GM21528 (cell line): ENCODE measurements at regions not wholly inside any gene's neighbourhood (a gene's known extent, or its start where the extent isn't known, plus 50 kb on each side); places are given as distances from the start of the nearest gene placed in this dataset.

Experiments
- ATAC-seq: cut with Tn5 transposase; IDR thresholded peaks from one replicate; pipeline ENCODE4 v1.9.1; 2021; ENCODE audit warnings: mild to moderate bottlenecking, moderate library complexity; ENCODE audit not compliant: unreplicated experiment, low FRiP score

- ATAC-seq = no peak
Observed at GRCh38 chr17:63232565-63233310, 213.4 kb downstream of the CYB561 start.

GRCh38 chr17:63240106-63240505 lies 206.0 kb downstream of the CYB561 start:
- no peak for ATAC-seq

- ATAC-seq = no peak
Observed at GRCh38 chr17:63246344-63246743, 199.8 kb downstream of the CYB561 start.

GRCh38 chr17:63247706-63248105 lies 198.4 kb downstream of the CYB561 start:
- ATAC-seq = no peak

GRCh38 chr17:63249256-63250004 lies 196.7 kb downstream of the CYB561 start:
- no peak for ATAC-seq

GRCh38 chr17:63250830-63251229 lies 195.3 kb downstream of the CYB561 start:
- no peak for ATAC-seq

GRCh38 chr17:63258785-63259184 lies 187.3 kb downstream of the CYB561 start:
- no peak for ATAC-seq

GRCh38 chr17:63262751-63263476 lies 183.2 kb downstream of the CYB561 start:
- ATAC-seq = no peak

- ATAC-seq = no peak
Observed at GRCh38 chr17:63265526-63265925, 180.6 kb downstream of the CYB561 start.

GRCh38 chr17:63267846-63268245 lies 178.3 kb downstream of the CYB561 start:
- no peak for ATAC-seq

GRCh38 chr17:63268827-63269226 lies 177.3 kb downstream of the CYB561 start:
- no peak for ATAC-seq

- no peak for ATAC-seq
Observed at GRCh38 chr17:63270610-63271009, 175.5 kb downstream of the CYB561 start.

GRCh38 chr17:63274146-63274545 lies 172.0 kb downstream of the CYB561 start:
- no peak for ATAC-seq

GRCh38 chr17:63275318-63275970 lies 170.7 kb downstream of the CYB561 start:
- no peak for ATAC-seq

- no peak for ATAC-seq
Observed at GRCh38 chr17:63275971-63276745, 169.9 kb downstream of the CYB561 start.

GRCh38 chr17:63276821-63277220 lies 169.3 kb downstream of the CYB561 start:
- ATAC-seq = no peak

GRCh38 chr17:63277629-63278028 lies 168.5 kb downstream of the CYB561 start:
- ATAC-seq = no peak

- ATAC-seq = no peak
Observed at GRCh38 chr17:63278728-63279442, 167.2 kb downstream of the CYB561 start.

- no peak for ATAC-seq
Observed at GRCh38 chr17:63279498-63280230, 166.4 kb downstream of the CYB561 start.
